H1 (cell line): ENCODE measurements at regions not wholly inside any gene's neighbourhood (a gene's known extent, or its start where the extent isn't known, plus 50 kb on each side); places are given as distances from the start of the nearest gene placed in this dataset.

Experiments
- CTCF ChIA-PET: fragments of 300-600 bp; sonication (Branson Sonifier 250); formaldehyde crosslinking; loops from one replicate; lab custom pipeline; 2021; ENCODE audit not compliant: partially characterized antibody; lab: Charles Lee
- POLR2A ChIA-PET: fragments of 300-600 bp; sonication (Branson Sonifier 250); formaldehyde crosslinking; loops from one replicate; lab custom pipeline; 2021; ENCODE audit warnings: inconsistent platforms; ENCODE audit not compliant: partially characterized antibody; lab: Charles Lee
- DNase-seq, 2 experiments: peaks; one replicate each; pipeline versions ENCODE4 v3.0.0 to v3.0.0-alpha.2; 2010 to 2022; ENCODE audit warnings: low spot score in 2 of 2, low read depth in 1 of 2, mixed read lengths in 1 of 2
- FAIRE-seq: peaks from 2 replicates; lab custom pipeline; 2011; peaks lifted over from hg19 to GRCh38; lab: Jason Lieb, UNC
- H2AFZ ChIP-seq: 2 replicates; pipeline ENCODE4 v1.8.1; 2012; ENCODE audit warnings: low read length, inconsistent platforms
- H2AK5ac ChIP-seq: 2 replicates; pipeline ENCODE4 v1.6.1; 2013; ENCODE audit warnings: low read depth, low read length
- H2BK120ac ChIP-seq: replicated peaks from 2 replicates; pipeline ENCODE3; 2013; ENCODE audit warnings: low read depth, low read length, inconsistent platforms
- H2BK12ac ChIP-seq: 2 replicates; pipeline ENCODE4 v1.6.1; 2013; ENCODE audit warnings: low read depth, low read length
- H2BK15ac ChIP-seq: 2 replicates; pipeline ENCODE4 v1.6.1; 2013; ENCODE audit warnings: low read length
- H2BK20ac ChIP-seq: 2 replicates; pipeline ENCODE4 v1.6.1; 2013; ENCODE audit warnings: low read length
- H2BK5ac ChIP-seq: 2 replicates; pipeline ENCODE4 v1.6.1; 2013; ENCODE audit warnings: low read depth, low read length
- H3K14ac ChIP-seq: 2 replicates; pipeline ENCODE4 v1.6.1; 2013; ENCODE audit warnings: inconsistent platforms; ENCODE audit not compliant: insufficient read length
- H3K18ac ChIP-seq: 2 replicates; pipeline ENCODE4 v1.6.1; 2013; ENCODE audit warnings: low read length; ENCODE audit errors: extremely low read depth
- H3K23ac ChIP-seq: 2 replicates; pipeline ENCODE4 v1.6.1; 2013; ENCODE audit warnings: inconsistent platforms; ENCODE audit not compliant: insufficient read length
- H3K23me2 ChIP-seq: 2 replicates; pipeline ENCODE4 v1.6.1; 2013; ENCODE audit warnings: low read depth, low read length
- H3K27ac ChIP-seq: 2 replicates; pipeline ENCODE4 v1.6.1; 2011; ENCODE audit warnings: low read depth, low read length, inconsistent platforms
- H3K27me3 ChIP-seq, 4 experiments: replicated peaks in 1 of 4; 1 replicate in 1 of 4; 2 replicates in 3 of 4; pipeline versions ENCODE4 v1.6.1 to v1.8.1; 2011 to 2013; ENCODE audit warnings: low read length in 3 of 4, mild to moderate bottlenecking in 3 of 4, inconsistent platforms in 2 of 4, mixed read lengths in 2 of 4, moderate library complexity in 1 of 4; ENCODE audit not compliant: control insufficient read depth in 3 of 4, insufficient read depth in 3 of 4; ENCODE audit errors: extremely low read depth in 1 of 4
- H3K36me3 ChIP-seq, 4 experiments: 2 replicates each; pipeline versions ENCODE4 v1.6.1 to v1.8.1; 2011 to 2013; ENCODE audit warnings: mild to moderate bottlenecking in 4 of 4, low read length in 3 of 4, moderate library complexity in 2 of 4, control low read depth in 1 of 4, inconsistent platforms in 1 of 4; ENCODE audit not compliant: insufficient read depth in 4 of 4, control insufficient read depth in 2 of 4
- H3K4ac ChIP-seq: replicated peaks from 2 replicates; pipeline ENCODE3; 2013; ENCODE audit warnings: low read length, low read depth, mixed read lengths, inconsistent platforms; ENCODE audit not compliant: insufficient read length
- H3K4me1 ChIP-seq, 4 experiments: replicated peaks in 1 of 4; 1 replicate in 1 of 4; 2 replicates in 3 of 4; pipeline versions ENCODE4 v1.6.1 to v1.8.1; 2011 to 2013; ENCODE audit warnings: low read length in 3 of 4, inconsistent platforms in 2 of 4, mixed read lengths in 1 of 4; ENCODE audit not compliant: insufficient read depth in 4 of 4, control insufficient read depth in 3 of 4
- H3K4me2 ChIP-seq, 2 experiments: 2 replicates each; pipeline versions ENCODE4 v1.6.1 to v1.8.1; 2011 to 2013; ENCODE audit warnings: low read depth in 2 of 2, low read length in 2 of 2, control low read depth in 1 of 2, inconsistent platforms in 1 of 2, mild to moderate bottlenecking in 1 of 2; ENCODE audit not compliant: insufficient read depth in 1 of 2
- H3K4me3 ChIP-seq, 4 experiments: fragments of 200-600, 300-600 bp in 1 of 4; sonication (generic), shearing (Covaris generic), sonication (Bioruptor Twin) in 1 of 4; 2 replicates each; pipeline versions ENCODE4 v1.5.1 to v1.8.1; 2011 to 2016; ENCODE audit warnings: low read length in 4 of 4, low read depth in 3 of 4, control low read depth in 2 of 4, inconsistent platforms in 2 of 4, mild to moderate bottlenecking in 2 of 4, mixed read lengths in 1 of 4, moderate library complexity in 1 of 4; ENCODE audit not compliant: insufficient read depth in 2 of 4; ENCODE audit errors: extremely low read depth in 1 of 4
- H3K56ac ChIP-seq: replicated peaks from 2 replicates; pipeline ENCODE3; 2013; ENCODE audit warnings: low read depth, mild to moderate bottlenecking, mixed read lengths, low read length, inconsistent platforms; ENCODE audit not compliant: insufficient read length
- H3K79me1 ChIP-seq: 2 replicates; pipeline ENCODE4 v1.6.1; 2013; ENCODE audit warnings: low read depth, low read length, control low read depth
- H3K79me2 ChIP-seq, 2 experiments: 2 replicates each; pipeline versions ENCODE4 v1.6.1 to v1.8.1; 2012 to 2013; ENCODE audit warnings: low read length in 2 of 2, mild to moderate bottlenecking in 2 of 2, inconsistent platforms in 1 of 2; ENCODE audit not compliant: insufficient read depth in 2 of 2, control insufficient read depth in 1 of 2
- H3K9ac ChIP-seq, 4 experiments: replicated peaks in 1 of 4; 1 replicate in 1 of 4; 2 replicates in 3 of 4; pipeline versions ENCODE4 v1.6.1 to v1.8.1; 2011 to 2013; ENCODE audit warnings: low read depth in 3 of 4, low read length in 3 of 4, control low read depth in 2 of 4, mild to moderate bottlenecking in 2 of 4, moderate library complexity in 2 of 4, inconsistent platforms in 1 of 4; ENCODE audit errors: extremely low read depth in 1 of 4
- H3K9me3 ChIP-seq, 2 experiments: 2 replicates each; pipeline versions ENCODE4 v1.6.1 to v1.8.1; 2012 to 2013; ENCODE audit warnings: mild to moderate bottlenecking in 2 of 2, moderate library complexity in 2 of 2, control low read depth in 1 of 2, inconsistent platforms in 1 of 2, low read depth in 1 of 2, low read length in 1 of 2, mixed read lengths in 1 of 2; ENCODE audit not compliant: insufficient read depth in 2 of 2
- H4K20me1 ChIP-seq, 2 experiments: replicated peaks in 1 of 2; 2 replicates each; pipeline versions ENCODE3 to v1.8.1; 2011 to 2013; ENCODE audit warnings: inconsistent platforms in 2 of 2, low read length in 2 of 2, mild to moderate bottlenecking in 1 of 2; ENCODE audit not compliant: insufficient read depth in 2 of 2, control insufficient read depth in 1 of 2
- H4K5ac ChIP-seq: 2 replicates; pipeline ENCODE4 v1.6.1; 2013; ENCODE audit warnings: low read length, low read depth, mixed read lengths, inconsistent platforms; ENCODE audit not compliant: insufficient read length
- H4K8ac ChIP-seq: 2 replicates; pipeline ENCODE4 v1.8.0; 2013; ENCODE audit warnings: mild to moderate bottlenecking, moderate library complexity, low read length, inconsistent platforms; ENCODE audit not compliant: insufficient read depth; ENCODE audit errors: extremely low read depth
- H4K91ac ChIP-seq: replicated peaks from 2 replicates; pipeline ENCODE3; 2013; ENCODE audit warnings: low read length, mixed read lengths, inconsistent platforms; ENCODE audit not compliant: insufficient read length
- CHD7 ChIP-seq: fragments of 300-600 bp; sonication (generic); IDR thresholded peaks from 2 replicates; pipeline ENCODE4 v1.7.1; 2012; ENCODE audit warnings: low read length, moderate library complexity, mild to moderate bottlenecking, inconsistent platforms; ENCODE audit not compliant: insufficient replicate concordance
- WGBS, 2 experiments: shearing (Covaris generic) in 1 of 2; methylation state at CpG; one replicate each; pipeline versions ENCODE4 v1.1.6 to v1.1.7; 2013 to 2015; ENCODE audit warnings: low lambda C conversion rate in 2 of 2, mixed read lengths in 2 of 2, inconsistent platforms in 1 of 2, low coverage in 1 of 2, missing lambda C conversion rate in 1 of 2; ENCODE audit not compliant: insufficient replicate concordance in 2 of 2, insufficient coverage in 1 of 2, insufficient read length in 1 of 2; ENCODE audit errors: extremely low coverage in 1 of 2, missing lambda C conversion rate in 1 of 2; 5-methylcytosine and 5-hydroxymethylcytosine counted together

- WGBS, 2 experiments: 100% methylated on average over 1 of the region's 1 CpG; no CpG with 5 or more reads in 1 of the 2 experiments
- H3K27ac ChIP-seq: no peak overlapping the region
- H3K4me2 ChIP-seq: no peak overlapping the region
- H3K4ac ChIP-seq: no peak overlapping the region
- H3K14ac ChIP-seq: no peak overlapping the region
- no peak overlapping the region for H4K5ac ChIP-seq
- no peaks in the 10 kb centered on the region for H3K79me1 ChIP-seq
- H2AFZ ChIP-seq: no peak overlapping the region
- H3K23me2 ChIP-seq: no peaks in the 10 kb centered on the region
- DNase-seq (no peak), FAIRE-seq (no peak)
- POLR2A ChIA-PET: no interaction called here
- H2AK5ac ChIP-seq: no peak overlapping the region
- H3K9ac ChIP-seq: no peak overlapping the region
- no peak overlapping the region for H2BK15ac ChIP-seq
- H2BK12ac ChIP-seq: no peak overlapping the region
- no peak overlapping the region for H2BK20ac ChIP-seq
- no peak overlapping the region for H4K91ac ChIP-seq
- no peaks in the 10 kb centered on the region for H3K79me2 ChIP-seq
- CTCF ChIA-PET: no interaction called here
- no peak overlapping the region for H4K8ac ChIP-seq
- no peak overlapping the region for H3K4me3 ChIP-seq
- H3K23ac ChIP-seq: no peak overlapping the region
- H3K27me3 ChIP-seq: no peaks in the 10 kb centered on the region
- no peak overlapping the region for H3K18ac ChIP-seq
- no peaks in the 10 kb centered on the region for H3K36me3 ChIP-seq
- H4K20me1 ChIP-seq: no peaks in the 10 kb centered on the region
- H3K4me1 ChIP-seq: no peaks in the 10 kb centered on the region
- H3K9me3 ChIP-seq: no peaks in the 10 kb centered on the region
- H3K56ac ChIP-seq: no peak overlapping the region
- no peak overlapping the region for H2BK5ac ChIP-seq
- H2BK120ac ChIP-seq: no peak overlapping the region
- TF ChIP-seq CHD7: no peak
Observed at GRCh38 chr13:38483623-38484022, 134.0 kb downstream of the UFM1 start.
